ENCODE measurements at regions not wholly inside any gene's neighbourhood (a gene's known extent, or its start where the extent isn't known, plus 50 kb on each side); places are given as distances from the start of the nearest gene placed in this dataset.

GRCh38 chr21:36636016-36636415, 62.9 kb upstream of the SIM2 start:
- POLR2A ChIA-PET = no interaction called here
- no peaks in the 10 kb centered on the region for H3K36me3 Mint-ChIP-seq
- no peak for ATAC-seq

DNA sequence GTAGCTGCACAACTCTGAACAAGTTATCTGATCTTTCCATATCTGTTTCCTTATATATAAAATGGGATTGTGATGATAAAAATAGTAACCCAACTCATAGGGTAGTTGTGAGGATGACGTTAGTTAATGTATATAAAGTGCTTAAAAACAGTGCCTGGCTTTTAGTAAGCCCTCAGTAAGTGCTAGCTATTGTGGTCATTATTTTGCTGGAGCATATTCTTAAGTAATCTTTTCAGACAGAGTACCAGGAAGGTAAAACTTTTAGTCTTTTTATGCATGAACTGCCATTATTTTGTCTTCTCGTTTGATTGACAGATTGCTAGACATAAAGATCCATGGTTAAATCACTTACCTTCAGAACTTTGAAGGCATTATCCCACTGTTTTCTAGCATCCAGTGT, 62.5 kb upstream of the SIM2 start:
- Mint-ChIP-seq H3K27ac (no peak overlapping the region), H3K9me3 (peaks cover 6% of the 10 kb centered on the region; the same call in 1 of the 2 replicates), H3K27me3 (ENCODE audit: low read depth) (no peaks in the 10 kb centered on the region; the same call in 1 of the 2 replicates), H3K4me1 (peaks cover 19% of the 10 kb centered on the region), H3K4me3 (no peak overlapping the region), H3K36me3 (no peaks in the 10 kb centered on the region)
- ATAC-seq (no peak), DNase-seq (ENCODE audit: low spot score) (no peak)
- ChIA-PET POLR2A (no interaction called here), CTCF (interaction anchor here (0.6 to 2.1 kb wide), 3 partner anchors 21 to 218 kb away, joined by 3 to 5 read pairs (median 3); no protein-coding TSS in a partner anchor)
- no peak for TF ChIP-seq ZNF532 (CRISPR knock-in tag; IDR thresholded peaks at IDR 0.05; ENCODE audit: borderline replicate concordance)
- TF ChIP-seq, protein P1, sequence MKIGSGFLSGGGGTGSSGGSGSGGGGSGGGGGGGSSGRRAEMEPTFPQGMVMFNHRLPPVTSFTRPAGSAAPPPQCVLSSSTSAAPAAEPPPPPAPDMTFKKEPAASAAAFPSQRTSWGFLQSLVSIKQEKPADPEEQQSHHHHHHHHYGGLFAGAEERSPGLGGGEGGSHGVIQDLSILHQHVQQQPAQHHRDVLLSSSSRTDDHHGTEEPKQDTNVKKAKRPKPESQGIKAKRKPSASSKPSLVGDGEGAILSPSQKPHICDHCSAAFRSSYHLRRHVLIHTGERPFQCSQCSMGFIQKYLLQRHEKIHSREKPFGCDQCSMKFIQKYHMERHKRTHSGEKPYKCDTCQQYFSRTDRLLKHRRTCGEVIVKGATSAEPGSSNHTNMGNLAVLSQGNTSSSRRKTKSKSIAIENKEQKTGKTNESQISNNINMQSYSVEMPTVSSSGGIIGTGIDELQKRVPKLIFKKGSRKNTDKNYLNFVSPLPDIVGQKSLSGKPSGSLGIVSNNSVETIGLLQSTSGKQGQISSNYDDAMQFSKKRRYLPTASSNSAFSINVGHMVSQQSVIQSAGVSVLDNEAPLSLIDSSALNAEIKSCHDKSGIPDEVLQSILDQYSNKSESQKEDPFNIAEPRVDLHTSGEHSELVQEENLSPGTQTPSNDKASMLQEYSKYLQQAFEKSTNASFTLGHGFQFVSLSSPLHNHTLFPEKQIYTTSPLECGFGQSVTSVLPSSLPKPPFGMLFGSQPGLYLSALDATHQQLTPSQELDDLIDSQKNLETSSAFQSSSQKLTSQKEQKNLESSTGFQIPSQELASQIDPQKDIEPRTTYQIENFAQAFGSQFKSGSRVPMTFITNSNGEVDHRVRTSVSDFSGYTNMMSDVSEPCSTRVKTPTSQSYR (CRISPR knock-in tag; IDR thresholded peaks at IDR 0.05) = no peak
- TF ChIP-seq, protein P2, sequence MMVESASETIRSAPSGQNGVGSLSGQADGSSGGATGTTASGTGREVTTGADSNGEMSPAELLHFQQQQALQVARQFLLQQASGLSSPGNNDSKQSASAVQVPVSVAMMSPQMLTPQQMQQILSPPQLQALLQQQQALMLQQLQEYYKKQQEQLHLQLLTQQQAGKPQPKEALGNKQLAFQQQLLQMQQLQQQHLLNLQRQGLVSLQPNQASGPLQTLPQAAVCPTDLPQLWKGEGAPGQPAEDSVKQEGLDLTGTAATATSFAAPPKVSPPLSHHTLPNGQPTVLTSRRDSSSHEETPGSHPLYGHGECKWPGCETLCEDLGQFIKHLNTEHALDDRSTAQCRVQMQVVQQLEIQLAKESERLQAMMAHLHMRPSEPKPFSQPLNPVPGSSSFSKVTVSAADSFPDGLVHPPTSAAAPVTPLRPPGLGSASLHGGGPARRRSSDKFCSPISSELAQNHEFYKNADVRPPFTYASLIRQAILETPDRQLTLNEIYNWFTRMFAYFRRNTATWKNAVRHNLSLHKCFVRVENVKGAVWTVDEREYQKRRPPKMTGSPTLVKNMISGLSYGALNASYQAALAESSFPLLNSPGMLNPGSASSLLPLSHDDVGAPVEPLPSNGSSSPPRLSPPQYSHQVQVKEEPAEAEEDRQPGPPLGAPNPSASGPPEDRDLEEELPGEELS (CRISPR knock-in tag; IDR thresholded peaks at IDR 0.05) = no peak
- no peak for TF ChIP-seq ZBTB21 (CRISPR knock-in tag; IDR thresholded peaks at IDR 0.05; ENCODE audit: borderline replicate concordance)
- no peak for TF ChIP-seq GTF2I (CRISPR knock-in tag; conservative IDR thresholded peaks at IDR 0.05)
- no peak for TF ChIP-seq SMAD3 (CRISPR knock-in tag; IDR thresholded peaks at IDR 0.05; ENCODE audit: borderline replicate concordance)
- no peak for TF ChIP-seq SP1 (CRISPR knock-in tag; conservative IDR thresholded peaks at IDR 0.05)

More at GRCh38 chr21:36636016-36636415, 62.9 kb upstream of the SIM2 start:
- peaks cover 17% of the 10 kb centered on the region for H3K4me1 Mint-ChIP-seq
- peaks cover under 1% of the 10 kb centered on the region; the same call in 1 of the 2 replicates for H3K27me3 Mint-ChIP-seq (ENCODE audit: low read depth)
- no peak for TF ChIP-seq NFATC4 (CRISPR knock-in tag; IDR thresholded peaks at IDR 0.05)
- no peak for TF ChIP-seq ZNF317 (CRISPR knock-in tag; IDR thresholded peaks at IDR 0.05; ENCODE audit: borderline replicate concordance, low read depth)
- no peak for TF ChIP-seq ESRRA (CRISPR knock-in tag; IDR thresholded peaks at IDR 0.05; ENCODE audit: borderline replicate concordance)
- TF ChIP-seq PRDM15 (CRISPR knock-in tag; IDR thresholded peaks at IDR 0.05) = no peak
- TF ChIP-seq GABPB1 (CRISPR knock-in tag; IDR thresholded peaks at IDR 0.05) = no peak
- TF ChIP-seq, protein P3, sequence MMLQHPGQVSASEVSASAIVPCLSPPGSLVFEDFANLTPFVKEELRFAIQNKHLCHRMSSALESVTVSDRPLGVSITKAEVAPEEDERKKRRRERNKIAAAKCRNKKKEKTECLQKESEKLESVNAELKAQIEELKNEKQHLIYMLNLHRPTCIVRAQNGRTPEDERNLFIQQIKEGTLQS (CRISPR knock-in tag; conservative IDR thresholded peaks at IDR 0.05) = no peak
- TF ChIP-seq, protein P4, sequence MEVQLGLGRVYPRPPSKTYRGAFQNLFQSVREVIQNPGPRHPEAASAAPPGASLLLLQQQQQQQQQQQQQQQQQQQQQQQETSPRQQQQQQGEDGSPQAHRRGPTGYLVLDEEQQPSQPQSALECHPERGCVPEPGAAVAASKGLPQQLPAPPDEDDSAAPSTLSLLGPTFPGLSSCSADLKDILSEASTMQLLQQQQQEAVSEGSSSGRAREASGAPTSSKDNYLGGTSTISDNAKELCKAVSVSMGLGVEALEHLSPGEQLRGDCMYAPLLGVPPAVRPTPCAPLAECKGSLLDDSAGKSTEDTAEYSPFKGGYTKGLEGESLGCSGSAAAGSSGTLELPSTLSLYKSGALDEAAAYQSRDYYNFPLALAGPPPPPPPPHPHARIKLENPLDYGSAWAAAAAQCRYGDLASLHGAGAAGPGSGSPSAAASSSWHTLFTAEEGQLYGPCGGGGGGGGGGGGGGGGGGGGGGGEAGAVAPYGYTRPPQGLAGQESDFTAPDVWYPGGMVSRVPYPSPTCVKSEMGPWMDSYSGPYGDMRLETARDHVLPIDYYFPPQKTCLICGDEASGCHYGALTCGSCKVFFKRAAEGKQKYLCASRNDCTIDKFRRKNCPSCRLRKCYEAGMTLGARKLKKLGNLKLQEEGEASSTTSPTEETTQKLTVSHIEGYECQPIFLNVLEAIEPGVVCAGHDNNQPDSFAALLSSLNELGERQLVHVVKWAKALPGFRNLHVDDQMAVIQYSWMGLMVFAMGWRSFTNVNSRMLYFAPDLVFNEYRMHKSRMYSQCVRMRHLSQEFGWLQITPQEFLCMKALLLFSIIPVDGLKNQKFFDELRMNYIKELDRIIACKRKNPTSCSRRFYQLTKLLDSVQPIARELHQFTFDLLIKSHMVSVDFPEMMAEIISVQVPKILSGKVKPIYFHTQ (CRISPR knock-in tag; IDR thresholded peaks at IDR 0.05) = no peak
- no peak for TF ChIP-seq TP53 (CRISPR knock-in tag; IDR thresholded peaks at IDR 0.05)
- no peak for TF ChIP-seq ZNF396 (CRISPR knock-in tag; IDR thresholded peaks at IDR 0.05; ENCODE audit: borderline replicate concordance)
- H3K4me3 Mint-ChIP-seq = no peak overlapping the region
- no peak for DNase-seq (ENCODE audit: low spot score)
- H3K9me3 Mint-ChIP-seq = peaks cover 6% of the 10 kb centered on the region; the same call in 1 of the 2 replicates
- CTCF ChIA-PET = interaction anchor here (0.6 to 2.1 kb wide), 3 partner anchors 22 to 218 kb away, joined by 3 to 5 read pairs (median 3); no protein-coding TSS in a partner anchor
- H3K27ac Mint-ChIP-seq = no peak overlapping the region

Measured in WTC11 (cell line).